Caco-2 (cell line): ENCODE measurements at regions not wholly inside any gene's neighbourhood (a gene's known extent, or its start where the extent isn't known, plus 50 kb on each side); places are given as distances from the start of the nearest gene placed in this dataset.

Experiments used
- BruUV-seq: library from RNA; stranded (reverse); fragments of 400-500 nt; replicated peaks from 2 replicates; lab custom pipeline; 2021; lab: Mats Ljungman, UMichigan
- CTCF ChIA-PET: fragments of 300-600 bp; sonication (Branson Sonifier 250); formaldehyde crosslinking; loops from one replicate; lab custom pipeline; 2022; ENCODE audit warnings: antibody characterized with exemption; lab: Charles Lee
- POLR2A ChIA-PET: fragments of 300-600 bp; sonication (Branson Sonifier 250); formaldehyde crosslinking; loops from one replicate; lab custom pipeline; 2022; ENCODE audit warnings: antibody characterized with exemption; lab: Charles Lee
- DNase-seq, 2 experiments: peaks; one replicate each; pipeline versions ENCODE4 v3.0.0 to v3.0.0-alpha.2; 2020 to 2022
- H3K27me3 ChIP-seq: replicated peaks from 2 replicates; pipeline ENCODE4 v1.6.0; 2011; ENCODE audit warnings: low read length; ENCODE audit not compliant: control insufficient read depth, insufficient read depth
- H3K36me3 ChIP-seq: 2 replicates; pipeline ENCODE4 v1.5.1; 2011; ENCODE audit warnings: low read length; ENCODE audit not compliant: control insufficient read depth, insufficient read depth
- H3K4me1 ChIP-seq: fragments of 250-450 bp; sonication (Bioruptor Pico); 2 replicates; pipeline ENCODE4 v1.5.1; 2020; ENCODE audit warnings: mild to moderate bottlenecking
- H3K4me3 ChIP-seq: 2 replicates; pipeline ENCODE4 v1.5.1; 2011; ENCODE audit warnings: low read depth, mild to moderate bottlenecking, control low read depth, low read length
- H3K9me3 ChIP-seq: fragments of 250-450 bp; sonication (Bioruptor Pico); 2 replicates; pipeline ENCODE4 v1.5.1; 2020; ENCODE audit warnings: mild to moderate bottlenecking, moderate library complexity
- H3K27ac Mint-ChIP-seq: one replicate; pipeline ENCODE4 v1.8.0; 2022; ENCODE audit warnings: mixed read lengths; ENCODE audit not compliant: unreplicated experiment
- H3K27me3 Mint-ChIP-seq: one replicate; pipeline ENCODE4 v1.8.0; 2022; ENCODE audit warnings: mixed read lengths; ENCODE audit not compliant: insufficient read depth, unreplicated experiment
- H3K36me3 Mint-ChIP-seq: one replicate; pipeline ENCODE4 v1.8.0; 2022; ENCODE audit warnings: mild to moderate bottlenecking, mixed read lengths; ENCODE audit not compliant: insufficient read depth, unreplicated experiment
- H3K4me1 Mint-ChIP-seq: one replicate; pipeline ENCODE4 v1.8.0; 2022; ENCODE audit warnings: low read depth, mixed read lengths; ENCODE audit not compliant: unreplicated experiment
- H3K4me3 Mint-ChIP-seq: one replicate; pipeline ENCODE4 v1.8.0; 2022; ENCODE audit warnings: mild to moderate bottlenecking, moderate library complexity, mixed read lengths; ENCODE audit not compliant: unreplicated experiment
- H3K9me3 Mint-ChIP-seq: one replicate; pipeline ENCODE4 v1.8.0; 2022; ENCODE audit warnings: mixed read lengths; ENCODE audit not compliant: unreplicated experiment
- intact Hi-C: fragments of 100-400 bp; cut with micrococcal nuclease; formaldehyde crosslinking; loops from one replicate; pipeline ENCODE4 v1.10.0; 2022; ENCODE audit not compliant: unreplicated experiment
- TF ChIP-seq, protein P1 (sequence below), 2 experiments: fragments of 200-600 bp in 1 of 2; IDR thresholded peaks; 1 replicate in 1 of 2; 2 replicates in 1 of 2; pipeline versions ENCODE4 v1.5.1 to v1.8.0; 2011 to 2022; ENCODE audit warnings: antibody characterized with exemption in 1 of 2, control low read depth in 1 of 2, inconsistent platforms in 1 of 2, low read depth in 1 of 2, low read length in 1 of 2, mild to moderate bottlenecking in 1 of 2, moderate library complexity in 1 of 2; ENCODE audit not compliant: insufficient read depth in 1 of 2, severe bottlenecking in 1 of 2, unreplicated experiment in 1 of 2

DNA sequence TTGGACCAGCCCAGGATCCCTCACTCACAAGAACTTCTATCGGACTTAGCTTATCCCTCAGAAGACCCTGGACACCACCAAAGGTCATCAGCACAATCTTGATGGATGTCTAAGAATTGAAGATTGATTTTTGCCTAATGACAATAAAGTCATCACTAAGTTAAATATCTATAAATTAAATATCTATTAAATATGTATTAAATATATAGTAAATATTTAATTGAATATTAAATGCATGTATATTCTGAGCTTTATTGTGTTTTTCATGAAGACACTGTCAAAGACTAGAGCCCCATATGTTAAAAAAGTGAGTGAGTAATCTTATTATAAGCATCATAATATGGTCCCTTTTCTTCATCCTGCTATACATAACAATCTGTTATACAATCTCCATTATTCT, 751.1 kb downstream of the KCNJ2 start:
- TF ChIP-seq, protein P1, sequence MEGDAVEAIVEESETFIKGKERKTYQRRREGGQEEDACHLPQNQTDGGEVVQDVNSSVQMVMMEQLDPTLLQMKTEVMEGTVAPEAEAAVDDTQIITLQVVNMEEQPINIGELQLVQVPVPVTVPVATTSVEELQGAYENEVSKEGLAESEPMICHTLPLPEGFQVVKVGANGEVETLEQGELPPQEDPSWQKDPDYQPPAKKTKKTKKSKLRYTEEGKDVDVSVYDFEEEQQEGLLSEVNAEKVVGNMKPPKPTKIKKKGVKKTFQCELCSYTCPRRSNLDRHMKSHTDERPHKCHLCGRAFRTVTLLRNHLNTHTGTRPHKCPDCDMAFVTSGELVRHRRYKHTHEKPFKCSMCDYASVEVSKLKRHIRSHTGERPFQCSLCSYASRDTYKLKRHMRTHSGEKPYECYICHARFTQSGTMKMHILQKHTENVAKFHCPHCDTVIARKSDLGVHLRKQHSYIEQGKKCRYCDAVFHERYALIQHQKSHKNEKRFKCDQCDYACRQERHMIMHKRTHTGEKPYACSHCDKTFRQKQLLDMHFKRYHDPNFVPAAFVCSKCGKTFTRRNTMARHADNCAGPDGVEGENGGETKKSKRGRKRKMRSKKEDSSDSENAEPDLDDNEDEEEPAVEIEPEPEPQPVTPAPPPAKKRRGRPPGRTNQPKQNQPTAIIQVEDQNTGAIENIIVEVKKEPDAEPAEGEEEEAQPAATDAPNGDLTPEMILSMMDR (IDR thresholded peaks at IDR 0.05; ENCODE audit: insufficient read depth in 1 of 2, low read depth in 1 of 2, low read length in 1 of 2, severe bottlenecking in 1 of 2, unreplicated experiment in 1 of 2), result no peak
- Histone ChIP-seq H3K9me3 (peaks cover 3% of the 10 kb centered on the region; the same call in 1 of the 2 replicates), H3K4me3 (no peak overlapping the region), H3K27me3 (no peaks in the 10 kb centered on the region), H3K4me1 (no peaks in the 10 kb centered on the region), H3K36me3 (no peaks in the 10 kb centered on the region)
- CTCF ChIA-PET, result no interaction called here
- Mint-ChIP-seq H3K4me1 (no peaks in the 10 kb centered on the region), H3K9me3 (peaks cover 23% of the 10 kb centered on the region), H3K4me3 (no peak overlapping the region), H3K27me3 (peaks cover 4% of the 10 kb centered on the region), H3K36me3 (no peaks in the 10 kb centered on the region), H3K27ac (no peak overlapping the region)
- intact Hi-C loops, result no loop called here
- POLR2A ChIA-PET, result no interaction called here
- no TSS peak for BruUV-seq
- DNase-seq, result no peak

DNA sequence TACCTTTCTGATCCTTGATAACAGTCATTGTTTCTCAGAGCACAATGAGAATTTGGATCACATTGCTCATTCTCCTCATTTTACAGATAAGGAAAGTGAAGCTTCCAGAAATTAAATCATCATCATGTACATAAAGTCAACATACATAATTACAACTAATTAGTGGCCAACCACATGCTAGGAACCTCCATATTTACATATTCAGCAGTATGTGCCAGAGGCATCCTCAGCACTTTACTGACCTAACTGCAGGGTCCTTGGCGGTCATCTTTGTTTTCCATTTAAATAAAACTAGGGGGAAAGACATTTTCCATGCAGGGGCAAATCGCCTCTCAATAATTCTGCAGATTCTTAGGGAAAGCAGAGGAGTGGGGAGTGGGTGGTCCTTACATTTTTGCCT, 752.9 kb downstream of the KCNJ2 start:
- H3K4me3 ChIP-seq, result no peak overlapping the region
- DNase-seq, result no peak
- CTCF ChIA-PET, result no interaction called here
- no peaks in the 10 kb centered on the region for H3K36me3 ChIP-seq
- POLR2A ChIA-PET, result no interaction called here
- H3K4me1 Mint-ChIP-seq, result no peaks in the 10 kb centered on the region
- no peaks in the 10 kb centered on the region for H3K27me3 ChIP-seq
- H3K9me3 Mint-ChIP-seq, result peaks cover 11% of the 10 kb centered on the region
- H3K27ac Mint-ChIP-seq, result no peak overlapping the region
- intact Hi-C loops, result no loop called here
- TF ChIP-seq, protein P1 (IDR thresholded peaks at IDR 0.05; ENCODE audit: insufficient read depth in 1 of 2, low read depth in 1 of 2, low read length in 1 of 2, severe bottlenecking in 1 of 2, unreplicated experiment in 1 of 2), result no peak
- H3K36me3 Mint-ChIP-seq, result no peaks in the 10 kb centered on the region
- H3K4me1 ChIP-seq, result no peaks in the 10 kb centered on the region
- no TSS peak for BruUV-seq
- H3K9me3 ChIP-seq, result peaks cover 3% of the 10 kb centered on the region; the same call in 1 of the 2 replicates
- H3K27me3 Mint-ChIP-seq, result peaks cover 4% of the 10 kb centered on the region
- no peak overlapping the region for H3K4me3 Mint-ChIP-seq

DNA sequence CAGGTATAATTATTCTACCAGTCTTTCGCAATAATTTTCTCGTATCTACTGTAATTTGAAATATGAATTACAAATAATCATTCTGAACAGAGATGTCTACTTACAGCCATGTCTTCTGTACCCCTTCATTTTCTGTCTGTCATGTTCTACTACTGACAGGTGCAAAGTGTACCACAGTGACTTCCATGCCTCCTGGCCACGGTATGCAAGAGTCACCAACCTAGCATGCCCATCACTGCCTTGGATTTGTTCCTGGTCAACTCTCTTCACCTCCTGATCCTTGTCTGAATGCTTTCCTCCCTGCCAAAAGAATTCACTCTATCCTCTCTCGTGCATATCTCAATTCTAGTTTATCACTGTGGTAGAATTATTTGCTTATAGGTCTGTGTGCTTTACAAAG, 755.4 kb downstream of the KCNJ2 start:
- intact Hi-C loops, result no loop called here
- peaks cover 3% of the 10 kb centered on the region; the same call in 1 of the 2 replicates for H3K9me3 ChIP-seq
- H3K4me3 ChIP-seq, result no peak overlapping the region
- ChIA-PET CTCF (no interaction called here), POLR2A (no interaction called here)
- H3K27ac Mint-ChIP-seq, result no peak overlapping the region
- H3K4me3 Mint-ChIP-seq, result no peak overlapping the region
- H3K27me3 ChIP-seq, result no peaks in the 10 kb centered on the region
- no peaks in the 10 kb centered on the region for H3K36me3 Mint-ChIP-seq
- no peaks in the 10 kb centered on the region for H3K4me1 ChIP-seq
- TF ChIP-seq, protein P1 (IDR thresholded peaks at IDR 0.05; ENCODE audit: insufficient read depth in 1 of 2, low read depth in 1 of 2, low read length in 1 of 2, severe bottlenecking in 1 of 2, unreplicated experiment in 1 of 2), result no peak
- no peaks in the 10 kb centered on the region for H3K36me3 ChIP-seq
- peaks cover 4% of the 10 kb centered on the region for H3K27me3 Mint-ChIP-seq
- H3K9me3 Mint-ChIP-seq, result no peaks in the 10 kb centered on the region
- DNase-seq, result no peak
- BruUV-seq, result no TSS peak
- no peaks in the 10 kb centered on the region for H3K4me1 Mint-ChIP-seq
